H1 (cell line): ENCODE measurements at regions not wholly inside any gene's neighbourhood (a gene's known extent, or its start where the extent isn't known, plus 50 kb on each side); places are given as distances from the start of the nearest gene placed in this dataset.

ENCODE experiments used
- RFX5 ChIP-seq: IDR thresholded peaks from 2 replicates; pipeline ENCODE4 v1.6.1; 2011; ENCODE audit warnings: low read depth, low read length, improper control_type of control experiment, borderline replicate concordance
- SP4 ChIP-seq: IDR thresholded peaks from 2 replicates; pipeline ENCODE4 v1.6.1; 2012; ENCODE audit warnings: low read length, inconsistent platforms

DNA sequence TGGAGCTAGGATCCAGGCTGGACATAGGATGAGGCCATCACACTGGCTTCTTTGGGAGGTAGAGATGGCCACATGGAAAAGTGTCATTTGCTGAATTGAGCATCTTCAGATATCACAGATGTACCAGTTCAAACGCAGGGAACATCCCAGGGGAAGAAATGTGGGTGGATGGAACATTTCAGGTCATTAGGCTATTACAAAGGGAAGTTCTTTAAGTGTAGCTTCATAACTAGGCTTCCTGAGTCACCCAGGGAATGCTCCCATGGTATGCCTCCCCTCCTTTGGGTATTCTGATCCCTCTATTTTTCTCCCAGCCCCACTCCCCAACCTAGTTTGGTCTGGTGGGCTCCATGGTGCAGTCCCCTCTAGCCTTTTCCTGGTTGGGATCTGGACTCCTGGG lies 69.8 kb upstream of the IRX3 start (continued):
- TF ChIP-seq RFX5 (no peak), SP4 (no peak)
